ENCODE measurements at regions not wholly inside any gene's neighbourhood (a gene's known extent, or its start where the extent isn't known, plus 50 kb on each side); places are given as distances from the start of the nearest gene placed in this dataset.

DNA sequence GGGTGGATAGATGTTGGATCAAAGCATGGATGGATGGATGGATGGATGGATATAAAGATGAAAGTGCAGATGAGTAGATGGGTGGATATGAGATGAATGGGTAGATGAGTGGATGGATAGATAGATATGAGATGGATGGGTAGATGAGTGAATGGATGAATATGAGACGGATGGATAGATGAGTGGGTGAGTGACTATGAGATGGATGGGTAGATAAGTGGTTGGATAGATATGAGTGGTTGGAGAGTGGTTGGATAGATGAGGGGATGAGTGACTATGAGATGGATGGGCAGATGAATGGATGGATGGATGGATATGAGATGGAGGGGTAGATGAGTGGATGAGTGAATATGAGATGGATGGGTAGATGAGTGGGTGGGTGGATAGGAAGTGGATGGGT is 204.6 kb upstream of the TLE3 start:
- no peaks in the 10 kb centered on the region for H3K27me3 ChIP-seq (ENCODE audit: control insufficient read depth, insufficient read depth, low read length)
- no peaks in the 10 kb centered on the region for H3K36me3 ChIP-seq (ENCODE audit: control insufficient read depth, insufficient read depth, low read length)
- H3K9ac ChIP-seq (ENCODE audit: low read depth, low read length) = no peak overlapping the region
- H3K4me3 ChIP-seq (ENCODE audit: low read depth, low read length) = no peak overlapping the region
- no peaks in the 10 kb centered on the region for H3K4me1 ChIP-seq (ENCODE audit: control insufficient read depth, insufficient read depth, low read length)
- H3K27ac ChIP-seq (ENCODE audit: low read depth, low read length) = no peak overlapping the region
- no peaks in the 10 kb centered on the region for H3K9me3 ChIP-seq (ENCODE audit: control insufficient read depth, insufficient read depth, low read length)

DNA sequence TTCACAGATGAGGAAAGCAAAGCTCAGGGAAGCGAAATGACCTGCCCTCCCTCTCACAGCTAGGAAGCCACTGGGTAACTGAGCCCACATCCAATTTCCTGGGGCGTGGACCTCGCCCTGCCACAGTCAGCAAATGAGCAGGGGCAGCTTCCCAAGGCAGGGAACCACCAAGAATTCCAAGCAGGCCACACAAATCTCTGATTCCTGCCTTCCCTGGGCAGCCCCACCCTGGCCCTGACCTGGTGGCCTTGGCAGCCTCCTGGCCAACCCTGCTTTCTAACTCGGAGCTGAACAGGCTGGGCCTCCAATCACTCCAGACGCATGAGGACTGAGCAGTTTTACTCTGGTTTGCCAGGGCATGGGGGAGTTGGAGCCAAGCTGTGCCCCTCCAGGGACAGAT is 203.7 kb upstream of the TLE3 start:
- Histone ChIP-seq H3K27ac (ENCODE audit: low read depth, low read length) (no peak overlapping the region), H3K27me3 (ENCODE audit: control insufficient read depth, insufficient read depth, low read length) (no peaks in the 10 kb centered on the region)

DNA sequence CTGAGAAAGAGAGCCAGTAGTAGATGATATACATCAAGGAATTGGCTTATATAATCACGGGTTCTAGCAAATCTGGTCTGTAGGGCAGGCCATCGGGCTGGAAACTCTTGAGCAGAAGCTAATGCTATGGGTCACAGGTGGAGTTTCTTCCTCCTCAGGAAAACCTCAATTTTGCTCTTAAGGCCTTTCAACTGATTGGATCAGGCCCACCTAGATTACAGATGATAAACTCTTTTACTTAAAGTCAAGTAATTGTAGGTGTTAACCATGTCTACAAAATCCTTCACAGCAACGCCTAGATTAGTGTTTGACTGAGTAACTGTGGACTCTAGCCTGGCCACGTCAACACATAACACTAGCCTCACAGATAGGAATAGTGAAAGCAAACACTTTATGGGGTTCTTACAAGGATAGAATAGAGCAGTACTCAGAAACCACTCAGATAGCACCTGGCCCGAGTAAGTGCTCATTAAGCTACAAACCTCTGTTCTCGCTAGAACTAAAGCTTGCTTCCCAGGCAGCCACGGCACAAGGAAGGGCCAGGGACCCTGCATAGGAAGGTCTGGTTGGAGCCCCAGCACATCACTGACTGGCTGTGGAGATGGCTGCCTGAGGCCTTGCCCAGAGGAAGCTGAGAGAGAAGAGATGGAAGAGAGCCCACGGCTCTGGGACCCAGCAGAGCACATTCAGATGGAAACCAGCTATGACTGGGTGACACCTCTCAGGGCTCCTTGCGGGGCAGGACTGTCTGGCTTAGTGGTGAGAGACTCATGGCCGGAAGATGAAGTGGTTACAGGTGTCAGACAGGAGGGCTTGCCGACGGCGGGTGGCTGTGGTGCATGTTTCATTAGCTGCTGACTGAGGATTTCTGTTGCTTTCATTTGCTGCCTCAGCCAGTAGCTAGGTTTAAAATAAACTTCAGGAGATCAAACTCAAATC is 202.5 kb upstream of the TLE3 start:
- Histone ChIP-seq H3K9ac (ENCODE audit: low read depth, low read length) (no peak overlapping the region), H3K36me3 (ENCODE audit: control insufficient read depth, insufficient read depth, low read length) (no peaks in the 10 kb centered on the region), H3K4me1 (ENCODE audit: control insufficient read depth, insufficient read depth, low read length) (no peaks in the 10 kb centered on the region), H3K4me3 (ENCODE audit: low read depth, low read length) (no peak overlapping the region), H3K9me3 (ENCODE audit: control insufficient read depth, insufficient read depth, low read length) (no peaks in the 10 kb centered on the region), H3K27ac (ENCODE audit: low read depth, low read length) (no peak overlapping the region), H3K27me3 (ENCODE audit: control insufficient read depth, insufficient read depth, low read length) (no peaks in the 10 kb centered on the region)

More for the DNA sequence above, 203.7 kb upstream of the TLE3 start:
- Histone ChIP-seq H3K9me3 (ENCODE audit: control insufficient read depth, insufficient read depth, low read length) (no peaks in the 10 kb centered on the region), H3K4me1 (ENCODE audit: control insufficient read depth, insufficient read depth, low read length) (no peaks in the 10 kb centered on the region), H3K36me3 (ENCODE audit: control insufficient read depth, insufficient read depth, low read length) (no peaks in the 10 kb centered on the region), H3K4me3 (ENCODE audit: low read depth, low read length) (no peak overlapping the region), H3K9ac (ENCODE audit: low read depth, low read length) (no peak overlapping the region)

- H3K9me3 ChIP-seq (ENCODE audit: control insufficient read depth, insufficient read depth, low read length) = no peaks in the 10 kb centered on the region
- no peaks in the 10 kb centered on the region for H3K36me3 ChIP-seq (ENCODE audit: control insufficient read depth, insufficient read depth, low read length)
- H3K4me3 ChIP-seq (ENCODE audit: low read depth, low read length) = no peak overlapping the region
- H3K9ac ChIP-seq (ENCODE audit: low read depth, low read length) = no peak overlapping the region
- H3K27ac ChIP-seq (ENCODE audit: low read depth, low read length) = no peak overlapping the region
- no peaks in the 10 kb centered on the region for H3K4me1 ChIP-seq (ENCODE audit: control insufficient read depth, insufficient read depth, low read length)
- no peaks in the 10 kb centered on the region for H3K27me3 ChIP-seq (ENCODE audit: control insufficient read depth, insufficient read depth, low read length)
Measured at GRCh38 chr15:70297465-70298058, 199.8 kb upstream of the TLE3 start.

DNA sequence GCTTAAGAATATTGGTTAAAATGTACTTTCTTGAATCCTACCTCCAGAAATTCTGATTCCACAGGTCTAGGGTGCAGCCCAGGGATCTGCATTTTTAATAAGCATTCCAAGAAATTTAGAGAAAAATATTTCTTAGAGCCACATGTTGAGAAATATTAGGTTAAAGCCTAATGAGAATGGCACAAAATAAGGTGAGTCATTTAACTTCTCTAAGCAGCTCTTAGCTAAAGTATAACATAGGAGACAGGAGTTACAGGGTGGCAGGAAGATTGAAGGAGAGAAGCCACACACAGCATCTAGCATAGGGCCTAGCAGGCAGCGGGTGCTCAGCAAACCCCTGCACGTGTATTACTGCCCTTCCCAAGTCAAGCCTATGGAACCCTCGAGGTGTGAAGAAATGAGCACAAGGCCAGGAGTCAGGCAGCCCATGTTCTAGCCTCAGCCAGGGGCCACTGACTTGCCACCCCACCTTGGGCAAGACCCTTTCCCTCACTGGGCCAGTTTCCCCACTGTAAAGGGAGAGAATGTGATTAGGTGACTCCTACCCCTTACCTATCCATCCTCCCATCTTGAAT is 197.1 kb upstream of the TLE3 start:
- Histone ChIP-seq H3K4me3 (ENCODE audit: low read depth, low read length) (no peak overlapping the region), H3K27me3 (ENCODE audit: control insufficient read depth, insufficient read depth, low read length) (no peaks in the 10 kb centered on the region), H3K9ac (ENCODE audit: low read depth, low read length) (no peak overlapping the region), H3K4me1 (ENCODE audit: control insufficient read depth, insufficient read depth, low read length) (peaks cover 4% of the 10 kb centered on the region; the same call in 1 of the 2 replicates), H3K9me3 (ENCODE audit: control insufficient read depth, insufficient read depth, low read length) (no peaks in the 10 kb centered on the region), H3K36me3 (ENCODE audit: control insufficient read depth, insufficient read depth, low read length) (no peaks in the 10 kb centered on the region), H3K27ac (ENCODE audit: low read depth, low read length) (no peak overlapping the region)

- Histone ChIP-seq H3K27ac (ENCODE audit: low read depth, low read length) (no peak overlapping the region), H3K9ac (ENCODE audit: low read depth, low read length) (no peak overlapping the region), H3K36me3 (ENCODE audit: control insufficient read depth, insufficient read depth, low read length) (no peaks in the 10 kb centered on the region), H3K9me3 (ENCODE audit: control insufficient read depth, insufficient read depth, low read length) (no peaks in the 10 kb centered on the region), H3K27me3 (ENCODE audit: control insufficient read depth, insufficient read depth, low read length) (no peaks in the 10 kb centered on the region), H3K4me1 (ENCODE audit: control insufficient read depth, insufficient read depth, low read length) (peaks cover 4% of the 10 kb centered on the region; the same call in 1 of the 2 replicates), H3K4me3 (ENCODE audit: low read depth, low read length) (no peak overlapping the region)
Measured at GRCh38 chr15:70293591-70294470, 196.1 kb upstream of the TLE3 start.

- H3K27me3 ChIP-seq (ENCODE audit: control insufficient read depth, insufficient read depth, low read length) = no peaks in the 10 kb centered on the region
- no peaks in the 10 kb centered on the region for H3K9me3 ChIP-seq (ENCODE audit: control insufficient read depth, insufficient read depth, low read length)
- peaks cover 4% of the 10 kb centered on the region; the same call in 1 of the 2 replicates for H3K4me1 ChIP-seq (ENCODE audit: control insufficient read depth, insufficient read depth, low read length)
- no peak overlapping the region for H3K9ac ChIP-seq (ENCODE audit: low read depth, low read length)
- no peaks in the 10 kb centered on the region for H3K36me3 ChIP-seq (ENCODE audit: control insufficient read depth, insufficient read depth, low read length)
- H3K27ac ChIP-seq (ENCODE audit: low read depth, low read length) = no peak overlapping the region
- no peak overlapping the region for H3K4me3 ChIP-seq (ENCODE audit: low read depth, low read length)
Measured at GRCh38 chr15:70293138-70293537, 195.4 kb upstream of the TLE3 start.

DNA sequence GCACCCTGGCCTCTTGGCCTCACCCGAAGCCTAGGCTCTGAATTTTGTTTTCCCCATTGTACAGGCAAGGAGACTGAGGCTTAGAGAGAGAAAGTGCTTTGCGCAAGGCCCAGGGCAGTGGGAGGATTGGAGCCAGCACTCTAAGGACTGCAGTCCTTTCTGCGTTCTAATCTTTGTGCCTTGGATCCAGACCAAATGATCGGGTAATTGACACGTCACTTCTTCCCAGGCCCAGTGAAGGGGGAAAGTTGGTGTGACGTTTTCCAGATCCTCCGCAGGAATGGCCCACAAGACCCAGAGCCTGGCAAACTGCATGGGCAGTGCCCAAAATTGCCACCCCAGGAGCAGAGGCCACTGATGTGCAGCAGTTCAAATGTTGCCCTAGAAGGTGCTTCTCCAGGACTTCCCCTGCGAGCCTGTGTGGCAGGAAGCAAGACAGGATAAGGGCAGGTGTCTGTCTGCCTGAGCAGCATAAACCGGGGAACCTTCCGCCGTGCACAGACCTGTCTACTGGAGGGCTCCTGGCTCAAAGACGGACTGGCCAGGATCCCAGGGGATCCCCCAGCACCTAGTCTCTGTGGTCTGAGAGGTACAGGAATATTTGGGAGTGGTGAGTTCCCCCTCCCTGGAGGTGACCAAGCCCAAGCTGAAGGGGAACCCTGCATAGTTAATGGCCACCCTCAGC is 194.5 kb upstream of the TLE3 start:
- no peaks in the 10 kb centered on the region for H3K36me3 ChIP-seq (ENCODE audit: control insufficient read depth, insufficient read depth, low read length)
- no peaks in the 10 kb centered on the region for H3K27me3 ChIP-seq (ENCODE audit: control insufficient read depth, insufficient read depth, low read length)
- peaks cover 4% of the 10 kb centered on the region; the same call in 1 of the 2 replicates for H3K4me1 ChIP-seq (ENCODE audit: control insufficient read depth, insufficient read depth, low read length)
- H3K4me3 ChIP-seq (ENCODE audit: low read depth, low read length) = no peak overlapping the region
- H3K27ac ChIP-seq (ENCODE audit: low read depth, low read length) = no peak overlapping the region
- H3K9ac ChIP-seq (ENCODE audit: low read depth, low read length) = no peak overlapping the region
- no peaks in the 10 kb centered on the region for H3K9me3 ChIP-seq (ENCODE audit: control insufficient read depth, insufficient read depth, low read length)

DNA sequence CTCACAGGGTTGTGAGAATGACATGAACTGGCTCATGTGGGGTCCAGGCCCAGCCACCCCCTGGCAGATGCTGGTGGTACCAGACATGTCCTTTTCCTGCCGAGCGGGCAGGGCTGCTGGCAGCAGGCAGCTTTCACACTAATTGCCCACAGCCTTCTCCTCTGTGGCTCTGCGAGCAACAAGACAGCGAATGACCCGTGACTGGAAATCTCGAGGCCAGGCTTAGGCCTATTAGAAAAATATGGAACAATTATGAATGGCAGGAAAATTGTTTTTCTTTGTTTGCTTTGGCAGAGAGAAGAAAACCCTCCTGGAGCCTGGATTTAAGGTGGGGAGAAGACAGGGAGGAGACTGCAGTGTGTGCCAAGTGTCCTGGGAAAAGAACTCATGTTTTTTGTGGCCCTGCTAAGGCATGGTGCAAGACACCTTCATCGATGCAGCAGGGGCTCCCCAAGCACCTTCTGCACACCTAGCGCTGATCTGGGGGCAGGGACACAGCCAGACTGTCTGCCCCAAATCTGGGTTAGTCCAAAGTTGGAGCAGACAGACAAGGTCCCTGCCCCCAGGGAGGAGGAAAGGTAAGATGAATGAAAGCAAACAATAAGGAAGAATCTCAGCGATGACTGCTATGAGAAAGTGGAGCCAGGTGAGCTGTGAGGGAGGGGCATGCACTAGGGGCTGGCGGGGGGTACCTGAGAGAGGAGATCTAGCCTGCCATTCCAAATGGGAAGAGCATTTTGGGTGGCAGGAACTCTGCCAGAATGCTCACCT is 193.8 kb upstream of the TLE3 start:
- Histone ChIP-seq H3K27ac (ENCODE audit: low read depth, low read length) (no peak overlapping the region), H3K27me3 (ENCODE audit: control insufficient read depth, insufficient read depth, low read length) (no peaks in the 10 kb centered on the region), H3K9ac (ENCODE audit: low read depth, low read length) (no peak overlapping the region), H3K4me3 (ENCODE audit: low read depth, low read length) (no peak overlapping the region), H3K9me3 (ENCODE audit: control insufficient read depth, insufficient read depth, low read length) (no peaks in the 10 kb centered on the region), H3K4me1 (ENCODE audit: control insufficient read depth, insufficient read depth, low read length) (peaks cover 8% of the 10 kb centered on the region), H3K36me3 (ENCODE audit: control insufficient read depth, insufficient read depth, low read length) (no peaks in the 10 kb centered on the region)

GRCh38 chr15:70290708-70291107 is 193.0 kb upstream of the TLE3 start:
- H3K4me3 ChIP-seq (ENCODE audit: low read depth, low read length) = no peak overlapping the region
- H3K9me3 ChIP-seq (ENCODE audit: control insufficient read depth, insufficient read depth, low read length) = no peaks in the 10 kb centered on the region
- no peak overlapping the region for H3K27ac ChIP-seq (ENCODE audit: low read depth, low read length)
- no peak overlapping the region for H3K9ac ChIP-seq (ENCODE audit: low read depth, low read length)
- H3K36me3 ChIP-seq (ENCODE audit: control insufficient read depth, insufficient read depth, low read length) = no peaks in the 10 kb centered on the region
- no peaks in the 10 kb centered on the region for H3K27me3 ChIP-seq (ENCODE audit: control insufficient read depth, insufficient read depth, low read length)
- H3K4me1 ChIP-seq (ENCODE audit: control insufficient read depth, insufficient read depth, low read length) = peaks cover 14% of the 10 kb centered on the region

Measured in HUES48 (cell line).